ACC112 (cell line): ENCODE measurements at regions not wholly inside any gene's neighbourhood (a gene's known extent, or its start where the extent isn't known, plus 50 kb on each side); places are given as distances from the start of the nearest gene placed in this dataset.

ENCODE experiments used
- H2AFZ ChIP-seq: fragments of 200-600 bp; sonication (generic); one replicate; pipeline ENCODE4 v1.6.0; 2017; ENCODE audit warnings: antibody characterized with exemption, low read length; ENCODE audit not compliant: unreplicated experiment
- H3K27ac ChIP-seq: fragments of 200-600 bp; sonication (generic); 2 replicates; pipeline ENCODE4 v1.5.1; 2014; ENCODE audit warnings: low read depth, mild to moderate bottlenecking, antibody characterized with exemption, low read length, moderate library complexity
- H3K27me3 ChIP-seq: fragments of 200-600 bp; sonication (generic); 2 replicates; pipeline ENCODE4 v1.6.1; 2014; ENCODE audit warnings: mild to moderate bottlenecking, antibody characterized with exemption, low read length, moderate library complexity, mixed read lengths; ENCODE audit not compliant: insufficient read depth
- H3K36me3 ChIP-seq: fragments of 200-600 bp; sonication (generic); 2 replicates; pipeline ENCODE4 v1.6.1; 2016; ENCODE audit warnings: mild to moderate bottlenecking, antibody characterized with exemption, low read length, moderate library complexity, mixed read lengths; ENCODE audit not compliant: insufficient read depth
- H3K4me1 ChIP-seq: fragments of 200-600 bp; sonication (generic); one replicate; pipeline ENCODE4 v1.6.1; 2016; ENCODE audit warnings: low read length, mixed read lengths; ENCODE audit not compliant: insufficient read depth, unreplicated experiment, control insufficient read depth
- H3K4me3 ChIP-seq: fragments of 200-600 bp; sonication (generic); 2 replicates; pipeline ENCODE4 v1.5.1; 2014; ENCODE audit warnings: mild to moderate bottlenecking, low read depth, low read length
- H3K79me2 ChIP-seq: fragments of 200-600 bp; sonication (generic); one replicate; pipeline ENCODE4 v1.6.0; 2016; ENCODE audit warnings: low read length; ENCODE audit not compliant: control insufficient read depth, unreplicated experiment, insufficient read depth

DNA sequence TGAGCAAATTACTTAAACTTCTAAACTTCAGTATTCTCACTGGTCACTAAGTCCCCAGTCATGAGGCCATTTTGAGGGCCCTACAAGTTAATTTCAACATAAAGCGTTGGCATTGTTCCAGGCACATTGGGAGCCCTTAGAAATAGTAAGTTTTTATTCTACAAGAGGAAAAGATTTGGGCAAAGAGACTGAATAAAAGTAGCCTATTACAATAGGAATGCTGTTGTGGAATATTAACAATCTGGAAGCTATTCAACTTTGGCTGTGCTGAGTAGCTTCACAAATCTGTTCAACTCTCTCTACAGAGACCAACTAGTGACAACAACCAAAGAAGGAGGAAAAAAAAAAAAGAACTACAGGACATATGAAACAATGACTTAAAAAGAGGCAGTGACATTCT is 1287.5 kb upstream of the NXPH2 start:
- Histone ChIP-seq H2AFZ (no peak overlapping the region), H3K79me2 (no peaks in the 10 kb centered on the region), H3K27me3 (peaks cover 16% of the 10 kb centered on the region; the same call in 1 of the 2 replicates)

DNA sequence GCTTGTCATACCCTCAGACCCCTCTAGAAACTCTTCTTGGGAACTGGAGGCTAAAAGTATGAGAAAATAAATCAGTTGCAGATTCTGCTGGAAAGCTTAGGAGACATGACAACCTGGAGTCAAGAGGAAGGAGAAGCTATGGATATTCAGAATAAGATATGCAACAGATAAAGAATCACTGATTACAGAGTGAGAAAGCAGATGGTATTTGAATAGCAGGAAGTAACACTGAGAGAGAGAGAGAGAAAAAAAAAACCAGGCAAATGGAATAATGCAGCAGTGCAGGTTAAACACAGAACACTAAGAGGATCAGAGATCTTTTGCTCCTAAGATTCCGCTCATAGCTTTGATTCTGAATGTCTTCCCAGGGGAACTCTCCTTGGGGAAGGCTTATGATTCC is 1284.1 kb upstream of the NXPH2 start:
- Histone ChIP-seq H2AFZ (no peak overlapping the region), H3K27me3 (peaks cover 16% of the 10 kb centered on the region; the same call in 1 of the 2 replicates), H3K4me3 (no peak overlapping the region), H3K27ac (no peak overlapping the region), H3K36me3 (no peaks in the 10 kb centered on the region), H3K79me2 (no peaks in the 10 kb centered on the region), H3K4me1 (no peaks in the 10 kb centered on the region)

More for the DNA sequence above, 1287.5 kb upstream of the NXPH2 start:
- Histone ChIP-seq H3K4me1 (no peaks in the 10 kb centered on the region), H3K36me3 (no peaks in the 10 kb centered on the region), H3K4me3 (no peak overlapping the region), H3K27ac (no peak overlapping the region)

DNA sequence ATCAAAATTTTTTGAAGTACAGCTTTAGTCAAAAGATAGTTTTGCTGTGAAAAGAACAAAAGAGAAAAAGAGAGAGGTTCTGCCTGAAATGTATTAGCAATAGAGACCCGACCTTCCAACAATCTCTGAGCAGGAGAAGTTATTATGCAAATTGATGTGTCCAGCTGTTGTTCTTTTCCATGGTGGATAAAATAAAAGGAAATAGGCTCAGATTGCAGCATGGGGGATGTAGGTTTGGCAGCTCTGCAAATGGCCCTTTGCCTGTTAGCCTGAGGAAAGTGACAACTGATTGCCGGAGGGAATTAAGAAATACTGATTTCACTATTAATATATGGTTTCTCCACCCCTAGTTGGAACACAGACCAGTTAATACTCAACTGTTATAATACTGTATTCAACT is 1283.2 kb upstream of the NXPH2 start:
- no peak overlapping the region for H3K4me3 ChIP-seq
- no peak overlapping the region for H2AFZ ChIP-seq
- H3K4me1 ChIP-seq: no peaks in the 10 kb centered on the region
- no peaks in the 10 kb centered on the region for H3K36me3 ChIP-seq
- peaks cover 16% of the 10 kb centered on the region; the same call in 1 of the 2 replicates for H3K27me3 ChIP-seq
- H3K27ac ChIP-seq: no peak overlapping the region
- no peaks in the 10 kb centered on the region for H3K79me2 ChIP-seq

DNA sequence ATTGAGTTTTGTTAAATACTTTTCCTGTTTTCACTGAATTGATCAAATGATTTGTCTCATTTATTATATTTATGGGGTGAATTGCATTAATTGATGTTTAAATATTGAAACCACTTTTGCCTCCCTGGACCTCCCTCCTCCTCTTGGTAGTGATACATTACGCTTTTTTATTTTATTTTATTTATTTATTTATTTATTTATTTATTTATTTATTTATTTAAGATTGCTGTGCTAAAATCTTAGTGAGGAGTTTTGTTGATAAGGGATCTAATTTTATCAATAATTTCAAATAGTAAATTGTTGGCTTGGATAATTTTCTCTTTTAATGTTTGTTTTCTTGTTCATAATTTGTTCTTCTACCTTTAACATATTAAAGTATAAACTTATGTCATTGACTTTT is 1281.0 kb upstream of the NXPH2 start:
- Histone ChIP-seq H3K27ac (no peak overlapping the region), H2AFZ (no peak overlapping the region), H3K4me3 (no peak overlapping the region), H3K4me1 (no peaks in the 10 kb centered on the region), H3K79me2 (no peaks in the 10 kb centered on the region), H3K27me3 (peaks cover 16% of the 10 kb centered on the region; the same call in 1 of the 2 replicates), H3K36me3 (no peaks in the 10 kb centered on the region)

GRCh38 chr2:140057928-140058327 is 1277.7 kb upstream of the NXPH2 start:
- H3K4me3 ChIP-seq: no peak overlapping the region
- H3K36me3 ChIP-seq: no peaks in the 10 kb centered on the region
- H2AFZ ChIP-seq: no peak overlapping the region
- H3K4me1 ChIP-seq: no peaks in the 10 kb centered on the region
- H3K27ac ChIP-seq: no peak overlapping the region
- H3K27me3 ChIP-seq: peaks cover 2% of the 10 kb centered on the region; the same call in 1 of the 2 replicates
- H3K79me2 ChIP-seq: no peaks in the 10 kb centered on the region

DNA sequence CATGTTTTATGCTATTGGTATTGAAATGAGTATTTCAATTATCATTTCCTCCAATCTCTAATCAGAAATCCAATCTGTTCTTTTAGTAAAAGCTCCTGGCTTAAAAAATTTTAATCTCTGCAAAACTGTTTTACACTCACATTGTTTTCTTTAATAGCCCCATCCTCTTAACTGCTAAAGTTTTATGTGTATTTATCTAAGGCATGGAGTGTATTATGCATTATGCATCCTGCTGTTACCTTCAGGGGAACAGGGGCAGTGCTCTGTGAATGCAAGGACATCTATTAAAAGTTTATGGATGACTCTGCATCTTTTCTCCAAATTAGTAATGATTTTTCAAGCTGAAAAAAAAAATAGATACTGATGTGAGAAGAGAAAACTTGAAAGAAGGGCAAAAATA is 1261.6 kb upstream of the NXPH2 start:
- no peaks in the 10 kb centered on the region for H3K36me3 ChIP-seq
- H3K27ac ChIP-seq: no peak overlapping the region
- H3K79me2 ChIP-seq: no peaks in the 10 kb centered on the region
- no peaks in the 10 kb centered on the region for H3K4me1 ChIP-seq
- no peaks in the 10 kb centered on the region for H3K27me3 ChIP-seq
- H2AFZ ChIP-seq: no peak overlapping the region
- no peak overlapping the region for H3K4me3 ChIP-seq

- Histone ChIP-seq H3K79me2 (no peaks in the 10 kb centered on the region), H3K4me3 (no peak overlapping the region), H3K27ac (no peak overlapping the region)
Measured at GRCh38 chr2:140041239-140041638, 1261.0 kb upstream of the NXPH2 start.

DNA sequence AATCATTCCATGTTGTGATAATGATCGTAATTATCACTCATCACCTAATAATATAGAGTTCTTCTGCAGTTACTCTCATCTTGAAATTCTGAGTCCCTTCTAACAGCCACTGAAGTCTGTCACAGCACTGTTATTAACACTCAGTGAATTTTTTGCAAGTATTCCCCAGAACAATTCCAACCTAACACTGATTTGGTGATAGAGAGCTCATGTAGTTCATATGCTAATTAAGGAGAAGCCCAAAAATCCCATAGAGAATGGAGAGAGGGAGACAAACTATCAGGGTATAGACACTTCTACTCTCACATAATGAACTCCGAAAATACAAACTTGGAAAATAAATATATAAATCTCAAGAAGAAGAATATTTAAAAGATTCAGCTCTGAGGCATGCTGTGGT is 1253.4 kb upstream of the NXPH2 start:
- Histone ChIP-seq H3K79me2 (no peaks in the 10 kb centered on the region), H2AFZ (no peak overlapping the region), H3K36me3 (no peaks in the 10 kb centered on the region), H3K4me1 (no peaks in the 10 kb centered on the region), H3K27ac (no peak overlapping the region), H3K27me3 (no peaks in the 10 kb centered on the region), H3K4me3 (no peak overlapping the region)

More at GRCh38 chr2:140041239-140041638, 1261.0 kb upstream of the NXPH2 start:
- H2AFZ ChIP-seq: no peak overlapping the region
- no peaks in the 10 kb centered on the region for H3K36me3 ChIP-seq
- H3K4me1 ChIP-seq: no peaks in the 10 kb centered on the region
- no peaks in the 10 kb centered on the region for H3K27me3 ChIP-seq

DNA sequence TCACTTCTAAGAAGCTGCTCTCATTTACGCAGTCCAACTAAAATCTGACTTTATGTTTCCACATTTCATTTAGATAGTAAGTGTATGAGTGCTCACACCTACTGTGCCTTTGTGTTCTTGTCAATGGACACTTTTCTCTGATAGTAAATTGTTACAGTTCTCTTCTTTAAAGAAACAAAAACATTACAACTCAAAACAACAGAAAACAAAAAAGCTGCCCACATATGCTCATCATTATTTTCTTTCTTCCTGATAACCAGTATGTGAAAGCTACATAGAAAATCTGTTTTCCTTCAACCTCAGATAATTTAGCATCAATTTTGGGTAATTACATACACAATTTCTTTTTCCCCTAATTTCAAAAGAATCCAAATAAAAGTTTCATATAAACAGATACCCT is 1247.8 kb upstream of the NXPH2 start:
- Histone ChIP-seq H2AFZ (no peak overlapping the region), H3K27me3 (no peaks in the 10 kb centered on the region), H3K36me3 (no peaks in the 10 kb centered on the region), H3K27ac (no peak overlapping the region), H3K4me1 (no peaks in the 10 kb centered on the region), H3K79me2 (no peaks in the 10 kb centered on the region), H3K4me3 (no peak overlapping the region)

DNA sequence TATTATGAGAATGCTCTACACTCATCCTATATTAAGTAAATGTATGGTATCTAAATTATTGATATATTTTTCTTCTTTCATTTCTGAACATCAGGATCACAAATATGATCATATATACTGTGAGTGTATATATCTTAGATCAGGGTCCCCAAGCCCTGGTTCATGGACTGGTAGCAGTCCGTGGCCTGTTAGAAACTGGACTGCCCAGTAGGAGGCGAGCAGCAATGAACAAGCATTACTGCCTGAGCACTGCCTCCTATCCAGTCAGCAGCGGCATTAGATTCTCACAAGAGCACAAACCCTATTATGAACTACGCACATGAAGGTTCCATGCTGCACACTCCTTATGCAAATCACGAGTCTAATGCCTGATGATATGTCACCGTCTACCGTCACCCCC is 1247.1 kb upstream of the NXPH2 start:
- no peak overlapping the region for H3K27ac ChIP-seq
- H3K4me3 ChIP-seq: no peak overlapping the region
- no peak overlapping the region for H2AFZ ChIP-seq
- H3K36me3 ChIP-seq: no peaks in the 10 kb centered on the region
- no peaks in the 10 kb centered on the region for H3K27me3 ChIP-seq
- no peaks in the 10 kb centered on the region for H3K4me1 ChIP-seq
- no peaks in the 10 kb centered on the region for H3K79me2 ChIP-seq

DNA sequence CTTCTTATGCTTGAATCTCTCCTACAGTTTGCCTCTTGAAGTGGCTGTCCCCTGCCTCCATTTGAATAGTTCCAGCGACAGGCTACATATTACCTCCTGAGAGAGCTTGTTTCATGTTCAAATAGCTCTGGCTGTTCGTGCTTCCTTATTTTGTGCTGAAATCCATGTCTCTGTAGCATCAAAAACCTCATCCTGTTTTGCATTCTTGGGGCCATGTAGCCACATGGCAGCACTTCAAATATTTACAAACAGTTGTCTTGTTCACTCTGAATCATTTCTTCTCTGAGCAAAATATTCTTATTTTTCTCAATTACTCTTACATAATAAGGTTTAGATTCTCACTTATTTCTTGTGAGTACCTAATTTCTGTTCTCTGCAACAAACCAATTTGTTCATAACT is 1243.1 kb upstream of the NXPH2 start:
- Histone ChIP-seq H3K36me3 (no peaks in the 10 kb centered on the region), H3K4me3 (no peak overlapping the region), H3K27me3 (no peaks in the 10 kb centered on the region), H3K79me2 (no peaks in the 10 kb centered on the region), H2AFZ (no peak overlapping the region), H3K27ac (no peak overlapping the region), H3K4me1 (no peaks in the 10 kb centered on the region)
